ENCODE measurements at regions not wholly inside any gene's neighbourhood (a gene's known extent, or its start where the extent isn't known, plus 50 kb on each side); places are given as distances from the start of the nearest gene placed in this dataset.
"Not testable (repeated sequence)": the region's sequence is repeated elsewhere in the genome, so short reads cannot be mapped to it uniquely, and the experiment has no call there.

DNA sequence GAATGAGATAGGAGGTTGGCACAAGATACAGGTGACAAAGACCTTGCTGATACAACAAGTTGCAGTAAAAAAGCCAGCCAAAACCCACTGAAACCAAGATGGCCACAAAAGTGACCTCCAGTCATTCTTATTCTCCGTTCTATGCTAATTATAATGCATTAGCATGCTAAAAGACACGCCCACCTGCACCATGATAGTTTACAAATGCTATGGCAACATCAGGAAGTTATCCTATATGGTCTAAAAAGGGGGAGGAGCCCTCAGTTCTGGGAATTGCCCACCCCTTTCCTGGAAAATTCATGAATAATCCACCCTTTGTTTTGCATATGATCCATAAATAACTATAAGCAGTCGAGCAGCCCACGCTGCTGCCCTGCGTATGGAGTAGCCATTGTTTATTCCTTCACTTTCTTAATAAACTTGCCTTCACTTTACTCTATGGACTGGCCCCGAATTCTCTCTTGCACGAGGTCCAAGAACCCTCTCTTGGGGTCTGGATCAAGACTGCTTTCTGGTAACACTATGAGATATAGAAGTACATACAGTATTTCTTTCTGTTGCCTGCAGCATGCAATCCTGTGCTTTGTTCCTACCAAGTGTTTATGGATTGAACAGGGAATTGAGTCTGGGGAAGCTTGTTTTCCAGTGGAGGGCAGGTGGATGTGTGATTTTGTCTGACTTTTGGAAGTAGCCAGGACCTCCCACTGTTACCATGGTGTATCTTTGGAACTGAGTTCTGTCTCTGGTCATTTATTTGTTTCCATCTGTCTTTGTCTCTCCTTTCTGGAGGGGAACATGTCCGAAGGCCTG, 72.0 kb upstream of the TGM3 start:
- peaks cover 6% of the 10 kb centered on the region for H3K9me3 Mint-ChIP-seq
- intact Hi-C loops (cut with micrococcal nuclease) = no loop called here

DNA sequence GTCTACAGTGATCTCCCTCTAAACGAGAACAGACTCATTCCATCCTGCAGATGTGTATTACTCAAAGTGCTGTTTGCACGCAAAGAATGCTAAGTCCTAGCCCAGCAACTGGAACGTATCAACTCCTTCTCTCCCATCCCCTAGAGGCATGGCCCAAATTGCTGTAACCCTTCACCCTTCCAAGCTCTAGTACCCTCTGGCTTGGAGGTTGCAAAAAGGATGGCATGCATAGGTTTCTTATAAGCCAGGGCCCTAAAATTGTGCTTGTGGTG, 71.5 kb upstream of the TGM3 start:
- no peaks in the 10 kb centered on the region for H3K36me3 Mint-ChIP-seq (ENCODE audit: low read depth)
- no peak for DNase-seq (ENCODE audit: low spot score)
- no peaks in the 10 kb centered on the region for H3K27me3 Mint-ChIP-seq (ENCODE audit: insufficient read depth)
- peaks cover 5% of the 10 kb centered on the region for H3K4me1 Mint-ChIP-seq (ENCODE audit: low read depth)
- no peak overlapping the region for H3K27ac Mint-ChIP-seq
- H3K9me3 Mint-ChIP-seq = peaks cover 6% of the 10 kb centered on the region
- no peak overlapping the region for H3K4me3 Mint-ChIP-seq
- intact Hi-C loops (cut with micrococcal nuclease) = no loop called here

More for the DNA sequence above, 72.0 kb upstream of the TGM3 start:
- H3K4me3 Mint-ChIP-seq = no peak overlapping the region
- H3K27ac Mint-ChIP-seq = no peak overlapping the region
- DNase-seq (ENCODE audit: low spot score) = no peak
- H3K36me3 Mint-ChIP-seq (ENCODE audit: low read depth) = no peaks in the 10 kb centered on the region
- H3K4me1 Mint-ChIP-seq (ENCODE audit: low read depth) = peaks cover 5% of the 10 kb centered on the region
- H3K27me3 Mint-ChIP-seq (ENCODE audit: insufficient read depth) = no peaks in the 10 kb centered on the region

DNA sequence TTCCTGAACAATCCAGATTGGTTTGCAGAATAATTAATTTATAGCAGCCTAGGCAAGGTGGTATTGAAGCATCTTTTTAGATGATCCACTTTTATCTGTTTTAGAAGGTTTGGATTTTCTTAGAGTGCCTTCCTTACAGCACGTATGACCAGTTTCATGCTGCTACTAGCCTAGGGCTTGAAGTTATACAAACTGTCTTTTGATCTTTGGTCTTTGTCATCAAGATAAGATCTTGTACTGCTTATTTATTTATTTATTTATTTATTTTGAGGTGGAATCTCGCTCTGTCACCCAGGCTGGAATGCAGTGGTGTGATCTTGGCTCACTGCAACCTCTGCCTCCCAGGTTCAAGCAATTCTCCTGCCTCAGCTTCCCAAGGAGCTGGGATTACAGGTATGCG, 68.5 kb upstream of the TGM3 start:
- H3K27ac Mint-ChIP-seq; H3K4me1 Mint-ChIP-seq (ENCODE audit: low read depth); H3K4me3 Mint-ChIP-seq; H3K9me3 Mint-ChIP-seq; intact Hi-C loops (cut with micrococcal nuclease); H3K36me3 Mint-ChIP-seq (ENCODE audit: low read depth); H3K27me3 Mint-ChIP-seq (ENCODE audit: insufficient read depth); DNase-seq (ENCODE audit: low spot score): not testable (repeated sequence)

DNA sequence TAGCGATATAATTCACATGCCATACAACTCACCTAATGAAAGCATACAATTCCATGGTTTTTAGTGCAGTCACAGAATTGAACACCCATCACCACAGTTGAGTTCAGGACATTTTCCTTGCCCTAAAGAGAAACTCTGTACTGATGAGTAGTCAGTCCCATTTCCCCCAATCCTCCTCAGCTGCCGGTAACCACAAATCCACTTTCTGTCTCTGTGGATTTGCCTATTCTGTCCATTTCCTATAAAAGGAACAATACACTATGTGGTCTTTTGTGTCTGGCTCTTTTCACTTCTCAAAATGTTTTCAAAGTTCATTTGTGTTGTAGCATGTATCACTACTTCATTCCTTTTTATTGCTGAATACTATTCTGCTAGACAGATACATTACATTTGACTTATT, 67.9 kb upstream of the TGM3 start:
- DNase-seq (ENCODE audit: low spot score) = no peak
- Mint-ChIP-seq H3K36me3 (ENCODE audit: low read depth) (no peaks in the 10 kb centered on the region), H3K27me3 (ENCODE audit: insufficient read depth) (no peaks in the 10 kb centered on the region), H3K9me3 (no peaks in the 10 kb centered on the region), H3K4me3 (no peak overlapping the region), H3K4me1 (ENCODE audit: low read depth) (no peaks in the 10 kb centered on the region), H3K27ac (no peak overlapping the region)
- intact Hi-C loops (cut with micrococcal nuclease) = no loop called here

DNA sequence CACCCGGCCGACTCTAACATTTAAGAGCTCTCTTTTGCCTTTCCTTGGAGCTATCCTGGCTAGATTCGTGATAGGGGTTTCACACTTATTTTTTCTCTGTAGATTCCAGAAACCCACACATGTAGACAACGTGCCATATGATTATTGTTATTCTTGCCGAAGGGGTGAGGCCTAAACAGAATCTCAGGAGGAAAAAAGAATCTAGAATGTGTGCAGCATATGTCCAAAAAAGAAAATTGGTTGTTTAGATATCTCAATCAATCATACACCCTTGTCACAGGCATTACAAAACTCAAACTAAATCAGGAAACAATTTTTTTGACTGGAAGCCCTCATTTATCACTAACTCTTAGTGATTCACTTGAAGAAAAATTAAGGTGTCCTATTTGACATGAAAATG, 66.9 kb upstream of the TGM3 start:
- intact Hi-C loops (cut with micrococcal nuclease) = no loop called here
- H3K4me1 Mint-ChIP-seq (ENCODE audit: low read depth) = no peaks in the 10 kb centered on the region
- H3K4me3 Mint-ChIP-seq = no peak overlapping the region
- no peak overlapping the region for H3K27ac Mint-ChIP-seq
- DNase-seq (ENCODE audit: low spot score) = no peak
- no peaks in the 10 kb centered on the region for H3K27me3 Mint-ChIP-seq (ENCODE audit: insufficient read depth)
- no peaks in the 10 kb centered on the region for H3K36me3 Mint-ChIP-seq (ENCODE audit: low read depth)
- no peaks in the 10 kb centered on the region for H3K9me3 Mint-ChIP-seq

DNA sequence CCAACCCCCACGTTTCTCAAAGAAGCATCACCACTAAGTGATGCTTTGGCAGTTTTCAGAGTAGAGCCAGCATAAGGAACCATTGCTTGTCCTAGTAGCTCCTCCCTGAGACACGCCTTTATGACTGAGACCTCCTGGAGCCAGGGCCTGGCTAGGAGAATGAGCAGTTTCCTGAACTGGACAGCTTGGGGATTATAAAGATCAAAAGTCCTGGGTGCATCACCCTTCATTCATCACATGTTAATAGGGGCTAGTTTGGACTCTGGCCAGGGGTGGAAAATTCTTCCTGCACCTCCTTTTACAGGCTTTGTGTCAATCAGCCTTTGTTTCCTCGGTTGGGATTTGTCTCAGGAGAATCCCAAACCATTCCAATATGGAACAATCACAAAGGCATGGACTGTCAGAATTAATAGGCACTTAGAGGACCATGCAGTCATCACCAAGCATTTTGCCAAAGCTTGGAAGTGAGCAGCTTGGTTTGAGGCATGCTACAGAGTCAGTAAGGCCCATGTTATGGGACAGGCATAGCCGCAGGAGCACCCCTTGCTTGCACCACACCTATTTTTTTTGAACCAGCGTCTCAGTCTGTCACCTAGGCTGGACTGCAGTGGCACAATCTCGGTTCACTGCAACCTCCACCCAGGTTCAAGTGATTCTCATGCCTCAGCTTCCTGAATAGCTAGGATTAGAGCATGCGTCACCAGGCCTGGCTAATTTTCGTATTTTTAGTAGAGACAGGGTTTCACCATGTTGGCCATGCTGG, 64.9 kb upstream of the TGM3 start:
- no peaks in the 10 kb centered on the region for H3K4me1 Mint-ChIP-seq (ENCODE audit: low read depth)

DNA sequence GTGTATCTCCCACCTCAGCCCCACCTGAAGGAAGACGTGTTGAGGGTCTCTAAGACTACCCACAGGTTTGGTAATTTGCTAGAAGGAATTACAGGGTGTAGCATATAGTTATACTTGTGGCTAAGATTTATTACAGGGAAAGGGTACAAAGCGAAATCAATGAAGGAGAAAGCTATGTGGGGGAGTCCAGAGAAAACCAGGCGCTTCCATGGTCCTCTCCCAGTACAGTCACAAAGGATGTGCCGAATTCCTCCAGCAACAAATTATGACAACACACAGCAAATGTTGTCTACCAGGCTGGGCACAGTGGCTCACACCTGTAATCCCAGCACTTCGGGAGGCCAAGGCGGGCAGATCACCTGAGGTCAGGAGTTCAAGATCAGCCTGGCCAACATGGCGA, 64.1 kb upstream of the TGM3 start:
- no peaks in the 10 kb centered on the region for H3K9me3 Mint-ChIP-seq
- DNase-seq (ENCODE audit: low spot score) = no peak
- H3K27ac Mint-ChIP-seq = no peak overlapping the region
- H3K4me1 Mint-ChIP-seq (ENCODE audit: low read depth) = no peaks in the 10 kb centered on the region
- no peaks in the 10 kb centered on the region for H3K36me3 Mint-ChIP-seq (ENCODE audit: low read depth)
- intact Hi-C loops (cut with micrococcal nuclease) = no loop called here
- H3K4me3 Mint-ChIP-seq = no peak overlapping the region
- H3K27me3 Mint-ChIP-seq (ENCODE audit: insufficient read depth) = no peaks in the 10 kb centered on the region

More for the DNA sequence above, 64.9 kb upstream of the TGM3 start:
- no peaks in the 10 kb centered on the region for H3K36me3 Mint-ChIP-seq (ENCODE audit: low read depth)
- no peak for DNase-seq (ENCODE audit: low spot score)
- no peaks in the 10 kb centered on the region for H3K27me3 Mint-ChIP-seq (ENCODE audit: insufficient read depth)
- no peak overlapping the region for H3K4me3 Mint-ChIP-seq
- H3K27ac Mint-ChIP-seq = no peak overlapping the region
- intact Hi-C loops (cut with micrococcal nuclease) = no loop called here
- H3K9me3 Mint-ChIP-seq = no peaks in the 10 kb centered on the region

DNA sequence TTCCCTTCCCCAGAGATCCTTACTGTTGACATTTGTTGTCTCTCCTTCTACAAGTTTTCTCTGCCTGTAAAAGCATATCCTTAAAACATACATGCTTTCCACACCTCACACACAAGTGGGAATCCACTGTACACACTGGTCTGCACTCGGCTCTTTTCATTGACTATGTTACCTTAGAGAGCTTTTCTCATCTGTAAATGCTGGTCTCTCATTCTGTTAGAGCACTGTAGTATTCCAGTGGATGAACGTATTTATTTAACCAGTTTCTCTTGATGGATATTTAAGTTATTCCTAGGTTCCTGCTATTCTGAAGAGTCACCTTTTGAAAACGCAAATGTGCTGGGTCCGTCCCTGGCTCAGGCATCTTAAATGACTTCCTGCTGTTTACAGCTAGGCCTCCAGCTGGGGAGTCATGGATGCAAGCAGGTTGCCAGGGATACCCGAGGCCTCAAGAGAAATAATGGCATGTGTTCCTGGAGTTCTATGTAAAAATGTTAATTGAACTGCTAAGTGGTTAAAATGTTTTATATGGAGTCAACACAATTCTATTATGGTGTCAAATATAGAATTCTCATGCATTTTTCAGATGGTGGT, 61.1 kb upstream of the TGM3 start:
- DNase-seq (ENCODE audit: low spot score) = no peak
- H3K27me3 Mint-ChIP-seq (ENCODE audit: insufficient read depth) = no peaks in the 10 kb centered on the region
- H3K4me1 Mint-ChIP-seq (ENCODE audit: low read depth) = no peaks in the 10 kb centered on the region
- no peak overlapping the region for H3K27ac Mint-ChIP-seq
- no peak overlapping the region for H3K4me3 Mint-ChIP-seq
- no peaks in the 10 kb centered on the region for H3K9me3 Mint-ChIP-seq
- no peaks in the 10 kb centered on the region for H3K36me3 Mint-ChIP-seq (ENCODE audit: low read depth)
- intact Hi-C loops (cut with micrococcal nuclease) = no loop called here

DNA sequence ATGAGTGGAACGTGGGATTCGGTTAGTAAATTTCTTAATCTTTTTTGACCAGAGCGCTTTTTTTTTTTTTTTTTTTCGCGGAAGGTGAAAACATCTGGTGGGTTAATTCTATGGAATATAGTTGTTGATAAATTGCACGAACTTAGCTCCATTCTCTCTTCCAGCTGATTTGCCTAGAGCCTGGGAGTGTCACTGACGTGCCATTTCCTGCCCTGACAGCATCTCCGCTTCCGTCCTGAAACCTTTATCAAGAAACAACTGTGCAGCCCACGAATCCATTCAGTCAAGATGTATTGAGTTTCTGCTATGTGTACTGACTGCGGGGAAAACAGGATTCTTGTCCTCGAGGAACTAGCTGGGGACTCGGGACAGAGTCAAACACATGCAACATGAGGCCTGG, 59.5 kb upstream of the TGM3 start:
- no peak overlapping the region for H3K4me3 Mint-ChIP-seq
- H3K36me3 Mint-ChIP-seq (ENCODE audit: low read depth) = no peaks in the 10 kb centered on the region
- H3K9me3 Mint-ChIP-seq = no peaks in the 10 kb centered on the region
- H3K27me3 Mint-ChIP-seq (ENCODE audit: insufficient read depth) = no peaks in the 10 kb centered on the region
- intact Hi-C loops (cut with micrococcal nuclease) = no loop called here
- no peak overlapping the region for H3K27ac Mint-ChIP-seq
- no peaks in the 10 kb centered on the region for H3K4me1 Mint-ChIP-seq (ENCODE audit: low read depth)
- no peak for DNase-seq (ENCODE audit: low spot score)

DNA sequence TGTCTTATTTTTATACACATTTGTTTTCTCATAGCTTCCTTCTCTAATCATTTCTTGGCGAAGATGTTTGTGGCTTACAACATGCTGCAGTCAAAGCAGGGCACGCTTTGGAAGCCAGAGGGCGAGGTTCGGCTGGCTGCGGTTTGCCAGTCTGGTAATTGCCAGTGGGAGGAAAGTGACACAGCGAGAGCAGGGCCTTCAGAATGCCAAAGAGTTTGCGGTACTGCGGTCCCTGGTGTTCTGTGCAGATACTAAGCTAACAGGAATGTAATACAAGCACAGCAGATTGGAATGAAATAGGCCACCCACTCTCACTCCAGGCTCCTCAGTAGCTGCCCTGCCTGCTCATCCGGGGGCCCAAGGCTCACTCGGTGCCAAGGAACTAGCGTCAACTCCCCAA, 58.7 kb upstream of the TGM3 start:
- intact Hi-C loops (cut with micrococcal nuclease) = no loop called here
- H3K36me3 Mint-ChIP-seq (ENCODE audit: low read depth) = no peaks in the 10 kb centered on the region
- no peak overlapping the region for H3K4me3 Mint-ChIP-seq
- no peak for DNase-seq (ENCODE audit: low spot score)
- H3K9me3 Mint-ChIP-seq = no peaks in the 10 kb centered on the region
- no peaks in the 10 kb centered on the region for H3K4me1 Mint-ChIP-seq (ENCODE audit: low read depth)
- H3K27ac Mint-ChIP-seq = no peak overlapping the region
- H3K27me3 Mint-ChIP-seq (ENCODE audit: insufficient read depth) = peaks cover 1% of the 10 kb centered on the region

DNA sequence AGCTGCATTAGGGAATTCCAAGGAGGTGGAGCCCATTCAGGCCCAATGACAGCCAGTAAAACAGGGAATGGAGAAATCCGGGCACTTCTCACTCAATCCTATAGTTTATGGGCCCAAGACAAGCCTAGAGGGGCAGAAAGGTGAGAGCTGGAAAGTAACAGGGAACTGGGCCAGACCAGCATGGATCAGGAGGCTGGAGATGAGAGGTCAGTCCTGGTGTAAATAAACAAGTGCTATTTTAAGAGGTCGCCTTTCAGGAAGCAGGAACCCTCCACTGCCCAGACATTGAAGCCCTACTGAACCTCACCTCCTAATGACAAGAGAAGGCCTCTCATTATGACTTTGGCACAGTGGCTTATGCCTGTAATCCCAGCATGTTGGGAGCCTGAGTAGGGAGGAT, 57.2 kb upstream of the TGM3 start:
- no peaks in the 10 kb centered on the region for H3K9me3 Mint-ChIP-seq
- no peaks in the 10 kb centered on the region for H3K36me3 Mint-ChIP-seq (ENCODE audit: low read depth)
- intact Hi-C loops (cut with micrococcal nuclease) = no loop called here
- H3K27me3 Mint-ChIP-seq (ENCODE audit: insufficient read depth) = peaks cover 2% of the 10 kb centered on the region
- no peaks in the 10 kb centered on the region for H3K4me1 Mint-ChIP-seq (ENCODE audit: low read depth)
- no peak for DNase-seq (ENCODE audit: low spot score)
- no peak overlapping the region for H3K27ac Mint-ChIP-seq
- no peak overlapping the region for H3K4me3 Mint-ChIP-seq

DNA sequence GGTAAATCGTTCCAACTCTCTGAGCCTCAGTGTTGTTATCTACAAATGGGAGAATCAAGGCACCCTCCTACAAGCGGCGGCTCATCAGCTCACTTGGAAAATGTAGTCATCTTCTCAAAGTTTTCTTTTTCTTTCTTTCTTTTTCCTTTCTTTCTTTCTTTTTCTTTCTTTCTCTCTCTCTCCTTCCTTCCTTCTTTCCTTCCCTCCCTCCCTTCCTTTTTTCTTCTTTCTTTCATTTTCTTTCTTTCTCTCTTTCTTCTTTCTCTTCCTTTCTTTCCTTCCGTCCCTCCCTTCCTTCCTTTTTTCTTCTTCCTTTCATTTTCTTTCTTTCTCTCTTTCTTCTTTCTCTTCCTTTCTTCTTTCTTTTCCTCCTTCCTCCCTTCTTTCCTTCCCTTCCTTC, 55.0 kb upstream of the TGM3 start:
- H3K27ac Mint-ChIP-seq = no peak overlapping the region
- H3K36me3 Mint-ChIP-seq (ENCODE audit: low read depth) = no peaks in the 10 kb centered on the region
- no peak for DNase-seq (ENCODE audit: low spot score)
- no peaks in the 10 kb centered on the region for H3K4me1 Mint-ChIP-seq (ENCODE audit: low read depth)
- H3K4me3 Mint-ChIP-seq = no peak overlapping the region
- intact Hi-C loops (cut with micrococcal nuclease) = no loop called here
- no peaks in the 10 kb centered on the region for H3K9me3 Mint-ChIP-seq
- peaks cover 2% of the 10 kb centered on the region for H3K27me3 Mint-ChIP-seq (ENCODE audit: insufficient read depth)

DNA sequence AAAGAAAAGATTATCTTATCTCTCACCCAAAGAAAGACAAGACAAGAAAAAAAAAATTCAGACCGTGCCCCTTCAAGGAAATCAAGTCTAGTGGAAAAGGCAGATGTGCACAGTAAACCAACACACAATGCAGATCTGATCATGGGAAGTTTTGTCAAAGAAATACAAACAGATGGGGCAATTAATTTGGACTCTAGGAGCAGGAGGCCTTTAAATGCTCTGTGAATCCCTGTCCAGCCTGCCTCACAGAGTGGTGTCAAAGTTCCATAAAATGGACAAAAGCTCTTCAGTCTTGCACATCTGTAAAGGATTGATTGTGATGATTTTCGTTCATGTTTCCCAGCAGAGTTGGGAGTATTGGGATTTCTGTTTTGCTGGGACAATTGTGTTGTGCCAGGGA, 53.1 kb upstream of the TGM3 start:
- Mint-ChIP-seq H3K4me3 (no peak overlapping the region), H3K27me3 (ENCODE audit: insufficient read depth) (peaks cover 2% of the 10 kb centered on the region), H3K9me3 (no peaks in the 10 kb centered on the region), H3K36me3 (ENCODE audit: low read depth) (no peaks in the 10 kb centered on the region), H3K4me1 (ENCODE audit: low read depth) (no peaks in the 10 kb centered on the region), H3K27ac (no peak overlapping the region)
- no peak for DNase-seq (ENCODE audit: low spot score)
- intact Hi-C loops (cut with micrococcal nuclease) = no loop called here
